ENCODE measurements at regions not wholly inside any gene's neighbourhood (a gene's known extent, or its start where the extent isn't known, plus 50 kb on each side); places are given as distances from the start of the nearest gene placed in this dataset.
"Not testable (repeated sequence)": the region's sequence is repeated elsewhere in the genome, so short reads cannot be mapped to it uniquely, and the experiment has no call there.

GRCh38 chr13:75959861-75960481, 323.8 kb downstream of the LMO7 start:
- H3K4me3 ChIP-seq (ENCODE audit: low read depth in 2 of 2, low read length in 1 of 2), result no peak overlapping the region
- no peak overlapping the region for H2AFZ ChIP-seq (ENCODE audit: low read depth)
- H3K27ac ChIP-seq (ENCODE audit: low read depth in 2 of 2, low read length in 1 of 2), result no peak overlapping the region
- ChIA-PET POLR2A (no interaction called here), CTCF (interaction anchor here (1.7 kb wide), 1 partner anchor 12 kb away, joined by 4 read pairs; no protein-coding TSS in a partner anchor)
- no peaks in the 10 kb centered on the region for H3K27me3 ChIP-seq (ENCODE audit: insufficient read depth)
- H3K9me3 ChIP-seq, result no peaks in the 10 kb centered on the region
- no peak overlapping the region for H3K9ac ChIP-seq
- no peaks in the 10 kb centered on the region for H3F3A ChIP-seq (replicated peaks; ENCODE audit: insufficient read depth)
- H3K4me1 ChIP-seq (ENCODE audit: control insufficient read depth in 1 of 2, insufficient read depth in 2 of 2, low read depth in 1 of 2, low read length in 1 of 2), result no peaks in the 10 kb centered on the region
- H3K36me3 ChIP-seq (replicated peaks in 1 of 2; ENCODE audit: control insufficient read depth in 1 of 2, insufficient read depth in 2 of 2, low read length in 1 of 2), result no peaks in the 10 kb centered on the region
- no peaks in the 10 kb centered on the region for H3K9me2 ChIP-seq
- TF ChIP-seq ELF1 (IDR thresholded peaks at IDR 0.05) (no peak), MAX (IDR thresholded peaks at IDR 0.05; ENCODE audit: low read depth) (no peak), FOSL2 (IDR thresholded peaks at IDR 0.05; ENCODE audit: borderline replicate concordance, low read depth) (no peak), REST (IDR thresholded peaks at IDR 0.05; ENCODE audit: low read depth, low read length) (no peak), CTCF (IDR thresholded peaks at IDR 0.05) (no peak), NFIC (IDR thresholded peaks at IDR 0.05; ENCODE audit: borderline replicate concordance) (no peak), CHD2 (IDR thresholded peaks at IDR 0.05; ENCODE audit: low read length, partially characterized antibody) (no peak), JUND (IDR thresholded peaks at IDR 0.05) (no peak), TEAD4 (IDR thresholded peaks at IDR 0.05; ENCODE audit: borderline replicate concordance, insufficient read depth) (no peak), FOXM1 (IDR thresholded peaks at IDR 0.05; ENCODE audit: low read depth) (no peak), EZH2phosphoT487 (IDR thresholded peaks at IDR 0.05; ENCODE audit: borderline replicate concordance, low read depth) (no peak), POLR2AphosphoS5 (IDR thresholded peaks at IDR 0.05; ENCODE audit: low read depth, low read length) (no peak), RAD21 (IDR thresholded peaks at IDR 0.05; ENCODE audit: low read length) (no peak), USF2 (IDR thresholded peaks at IDR 0.05; ENCODE audit: borderline replicate concordance, low read depth, low read length) (no peak), GABPA (IDR thresholded peaks at IDR 0.05; ENCODE audit: low read depth) (no peak), TCF12 (IDR thresholded peaks at IDR 0.05) (no peak), SIN3A (IDR thresholded peaks at IDR 0.05; ENCODE audit: borderline replicate concordance, low read depth, low read length) (no peak), ZBTB33 (IDR thresholded peaks at IDR 0.05; ENCODE audit: borderline replicate concordance, low read depth) (no peak), RFX5 (IDR thresholded peaks at IDR 0.05; ENCODE audit: low read length) (no peak), PBX3 (IDR thresholded peaks at IDR 0.05) (no peak)
- H3K4me2 ChIP-seq, result no peak overlapping the region
- DNase-seq, result no peak
- no peaks in the 10 kb centered on the region for H3K79me2 ChIP-seq (ENCODE audit: insufficient read depth)
- H4K20me1 ChIP-seq (ENCODE audit: insufficient read depth), result no peaks in the 10 kb centered on the region
- 3% methylated on average over 3 of the region's 3 CpGs for WGBS (ENCODE audit: low lambda C conversion rate)

GRCh38 chr13:75953589-75953988, 317.5 kb downstream of the LMO7 start:
- H3K9me3 ChIP-seq; H3K27me3 ChIP-seq (ENCODE audit: insufficient read depth); H3F3A ChIP-seq (replicated peaks; ENCODE audit: insufficient read depth); POLR2A ChIA-PET; H3K79me2 ChIP-seq (ENCODE audit: insufficient read depth); CTCF ChIA-PET; H3K4me3 ChIP-seq (ENCODE audit: low read depth in 2 of 2, low read length in 1 of 2); DNase-seq; H3K36me3 ChIP-seq (replicated peaks in 1 of 2; ENCODE audit: control insufficient read depth in 1 of 2, insufficient read depth in 2 of 2, low read length in 1 of 2); H3K27ac ChIP-seq (ENCODE audit: low read depth in 2 of 2, low read length in 1 of 2); H3K9ac ChIP-seq; H3K9me2 ChIP-seq; H3K4me2 ChIP-seq; H2AFZ ChIP-seq (ENCODE audit: low read depth); H3K4me1 ChIP-seq (ENCODE audit: control insufficient read depth in 1 of 2, insufficient read depth in 2 of 2, low read depth in 1 of 2, low read length in 1 of 2); H4K20me1 ChIP-seq (ENCODE audit: insufficient read depth): not testable (repeated sequence)
- 15% methylated on average over 2 of the region's 2 CpGs for WGBS (ENCODE audit: low lambda C conversion rate)
